ENCODE measurements at regions not wholly inside any gene's neighbourhood (a gene's known extent, or its start where the extent isn't known, plus 50 kb on each side); places are given as distances from the start of the nearest gene placed in this dataset.
"Not testable (repeated sequence)": the region's sequence is repeated elsewhere in the genome, so short reads cannot be mapped to it uniquely, and the experiment has no call there.

DNA sequence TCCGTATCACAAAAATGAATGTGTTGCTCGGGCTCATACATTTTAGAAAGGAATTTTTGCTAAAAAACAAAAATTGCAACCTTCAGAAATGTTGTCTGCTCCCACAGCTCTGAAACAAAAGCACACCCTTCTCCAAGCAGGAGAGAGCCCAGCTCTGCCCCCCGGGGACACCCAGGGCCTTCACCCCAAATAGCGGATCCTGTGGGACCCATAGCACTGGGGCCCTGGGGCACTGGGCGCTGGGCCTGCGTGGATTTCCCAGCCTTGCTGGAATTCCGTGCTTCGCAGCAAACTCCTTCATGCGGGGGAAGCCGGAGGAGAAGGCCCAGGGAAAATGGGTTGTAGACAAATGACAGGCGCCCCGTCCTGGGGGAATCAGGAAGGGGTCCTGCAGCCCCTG, 50.5 kb upstream of the SFSWAP start:
- not testable (repeated sequence) for H3K36me3 Mint-ChIP-seq (ENCODE audit: low read depth); DNase-seq (ENCODE audit: low read depth, low spot score); H3K4me1 Mint-ChIP-seq; H3K4me3 Mint-ChIP-seq; H3K27ac Mint-ChIP-seq (ENCODE audit: unreplicated experiment); H3K9me3 Mint-ChIP-seq
- peaks cover 11% of the 10 kb centered on the region for H3K27me3 Mint-ChIP-seq (ENCODE audit: low read depth)

All from neural crest cell (in vitro differentiated cells).